ENCODE measurements at regions not wholly inside any gene's neighbourhood (a gene's known extent, or its start where the extent isn't known, plus 50 kb on each side); places are given as distances from the start of the nearest gene placed in this dataset.

DNA sequence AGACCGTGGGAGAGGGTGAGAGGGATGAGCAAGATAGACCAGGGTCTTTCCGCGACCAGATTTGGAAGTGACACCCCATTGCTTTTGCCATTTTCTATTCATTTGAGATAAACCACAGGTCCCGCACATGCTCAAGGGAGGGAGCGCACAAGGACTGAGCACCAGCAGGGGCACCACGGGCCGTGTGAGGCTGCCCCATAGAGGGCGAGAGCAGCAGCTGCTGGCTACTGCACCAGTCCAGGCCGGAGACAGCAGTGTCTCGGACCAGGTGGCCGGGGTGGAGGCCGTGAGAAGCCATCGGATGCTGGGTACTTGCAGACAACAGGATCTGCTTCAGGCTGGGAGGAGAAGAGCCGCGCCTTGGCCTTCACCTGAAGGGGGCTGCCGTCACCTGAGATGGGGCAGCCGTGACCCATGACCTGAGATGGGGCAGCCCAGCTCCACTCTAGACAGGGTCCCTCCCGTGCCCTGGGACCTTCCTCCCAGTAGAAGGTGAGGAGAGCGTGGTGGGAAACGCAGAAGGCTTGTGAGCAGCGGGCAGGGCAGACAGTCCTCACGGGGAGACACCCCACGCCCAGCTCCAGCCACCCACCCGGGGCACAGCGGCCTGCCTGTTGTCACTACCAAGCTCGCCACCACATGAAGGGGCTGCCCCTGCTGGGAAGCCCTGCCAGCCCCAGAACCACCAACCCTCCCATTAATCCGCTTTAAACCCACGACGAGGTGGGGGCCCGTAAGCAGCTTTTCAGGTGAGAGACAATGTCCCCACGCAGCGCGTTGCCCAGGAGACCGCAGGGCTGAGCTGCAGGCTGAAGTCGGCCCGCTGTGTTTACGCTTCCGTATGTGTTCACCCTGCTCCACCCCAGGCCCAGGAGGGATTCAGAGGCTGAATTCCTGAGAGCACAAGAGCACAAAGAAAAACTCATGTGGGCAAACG is 61.7 kb upstream of the FBRSL1 start:
- TF ChIP-seq, protein P1, sequence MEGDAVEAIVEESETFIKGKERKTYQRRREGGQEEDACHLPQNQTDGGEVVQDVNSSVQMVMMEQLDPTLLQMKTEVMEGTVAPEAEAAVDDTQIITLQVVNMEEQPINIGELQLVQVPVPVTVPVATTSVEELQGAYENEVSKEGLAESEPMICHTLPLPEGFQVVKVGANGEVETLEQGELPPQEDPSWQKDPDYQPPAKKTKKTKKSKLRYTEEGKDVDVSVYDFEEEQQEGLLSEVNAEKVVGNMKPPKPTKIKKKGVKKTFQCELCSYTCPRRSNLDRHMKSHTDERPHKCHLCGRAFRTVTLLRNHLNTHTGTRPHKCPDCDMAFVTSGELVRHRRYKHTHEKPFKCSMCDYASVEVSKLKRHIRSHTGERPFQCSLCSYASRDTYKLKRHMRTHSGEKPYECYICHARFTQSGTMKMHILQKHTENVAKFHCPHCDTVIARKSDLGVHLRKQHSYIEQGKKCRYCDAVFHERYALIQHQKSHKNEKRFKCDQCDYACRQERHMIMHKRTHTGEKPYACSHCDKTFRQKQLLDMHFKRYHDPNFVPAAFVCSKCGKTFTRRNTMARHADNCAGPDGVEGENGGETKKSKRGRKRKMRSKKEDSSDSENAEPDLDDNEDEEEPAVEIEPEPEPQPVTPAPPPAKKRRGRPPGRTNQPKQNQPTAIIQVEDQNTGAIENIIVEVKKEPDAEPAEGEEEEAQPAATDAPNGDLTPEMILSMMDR (conservative IDR thresholded peaks at IDR 0.05 in 1 of 2, IDR thresholded peaks at IDR 0.05 in 1 of 2; ENCODE audit: low read depth in 1 of 2, low read length in 2 of 2) = no peak
- no peak for TF ChIP-seq EZH2 (IDR thresholded peaks at IDR 0.05; ENCODE audit: low read length, missing control alignments)

Measured in fibroblast of lung (primary cell).